ENCODE measurements at regions not wholly inside any gene's neighbourhood (a gene's known extent, or its start where the extent isn't known, plus 50 kb on each side); places are given as distances from the start of the nearest gene placed in this dataset.

DNA sequence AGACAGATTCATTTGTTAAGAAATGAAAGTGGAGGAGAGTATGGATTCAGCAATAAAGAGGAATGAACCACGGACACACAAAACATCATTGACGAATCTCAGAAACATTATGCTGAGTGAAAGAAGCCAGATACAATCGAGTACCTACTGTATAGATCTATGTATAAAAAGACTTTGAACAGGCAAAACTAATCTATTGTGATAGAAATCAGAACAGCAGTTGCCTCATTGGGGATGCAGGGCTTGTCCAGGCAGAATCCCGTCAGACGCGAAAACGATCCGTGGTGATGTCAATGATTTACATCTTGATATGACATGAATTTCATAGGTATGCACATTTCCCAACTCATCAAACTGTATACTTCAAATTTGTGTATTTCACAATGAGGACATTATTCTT, 265.2 kb downstream of the CBLN4 start:
- TF ChIP-seq, protein P1, sequence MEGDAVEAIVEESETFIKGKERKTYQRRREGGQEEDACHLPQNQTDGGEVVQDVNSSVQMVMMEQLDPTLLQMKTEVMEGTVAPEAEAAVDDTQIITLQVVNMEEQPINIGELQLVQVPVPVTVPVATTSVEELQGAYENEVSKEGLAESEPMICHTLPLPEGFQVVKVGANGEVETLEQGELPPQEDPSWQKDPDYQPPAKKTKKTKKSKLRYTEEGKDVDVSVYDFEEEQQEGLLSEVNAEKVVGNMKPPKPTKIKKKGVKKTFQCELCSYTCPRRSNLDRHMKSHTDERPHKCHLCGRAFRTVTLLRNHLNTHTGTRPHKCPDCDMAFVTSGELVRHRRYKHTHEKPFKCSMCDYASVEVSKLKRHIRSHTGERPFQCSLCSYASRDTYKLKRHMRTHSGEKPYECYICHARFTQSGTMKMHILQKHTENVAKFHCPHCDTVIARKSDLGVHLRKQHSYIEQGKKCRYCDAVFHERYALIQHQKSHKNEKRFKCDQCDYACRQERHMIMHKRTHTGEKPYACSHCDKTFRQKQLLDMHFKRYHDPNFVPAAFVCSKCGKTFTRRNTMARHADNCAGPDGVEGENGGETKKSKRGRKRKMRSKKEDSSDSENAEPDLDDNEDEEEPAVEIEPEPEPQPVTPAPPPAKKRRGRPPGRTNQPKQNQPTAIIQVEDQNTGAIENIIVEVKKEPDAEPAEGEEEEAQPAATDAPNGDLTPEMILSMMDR (conservative IDR thresholded peaks at IDR 0.05; ENCODE audit: low read depth, low read length), result no peak
- TF ChIP-seq EZH2 (IDR thresholded peaks at IDR 0.05; ENCODE audit: borderline replicate concordance, low read depth, low read length, poor library complexity, severe bottlenecking), result no peak
